CD4-positive, alpha-beta T cell treated with Interleukin-12 subunit alpha and Interleukin-12 subunit beta, for 1 hour (primary cell): ENCODE measurements at regions not wholly inside any gene's neighbourhood (a gene's known extent, or its start where the extent isn't known, plus 50 kb on each side); places are given as distances from the start of the nearest gene placed in this dataset.
"Not testable (repeated sequence)": the region's sequence is repeated elsewhere in the genome, so short reads cannot be mapped to it uniquely, and the experiment has no call there.

Experiments used
- DNase-seq: peaks from one replicate; pipeline ENCODE4 v3.0.0-alpha.2; 2020

DNA sequence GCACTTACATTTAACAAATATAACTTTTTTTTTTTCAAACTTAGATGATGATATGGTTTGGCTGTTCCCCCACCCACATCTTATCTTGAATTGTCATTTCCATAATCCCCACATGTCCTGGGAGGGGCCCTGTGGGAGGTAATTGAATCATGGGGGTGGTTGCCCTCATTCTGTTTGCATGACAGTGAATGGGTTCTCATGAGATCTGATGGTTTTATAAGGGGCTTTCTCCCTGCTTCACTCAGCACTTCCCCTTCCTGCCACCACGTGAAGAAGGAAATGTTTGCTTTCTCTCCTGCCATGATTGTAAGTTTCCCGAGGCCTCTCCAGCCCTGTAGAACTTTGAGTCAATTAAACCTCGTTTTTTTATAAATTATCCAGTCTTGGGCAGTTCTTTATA, 432.6 kb downstream of the AMY1C start:
- DNase-seq: no peak

- DNase-seq: no peak
Observed at GRCh38 chr1:104189207-104189606, 439.5 kb downstream of the AMY1C start.

DNA sequence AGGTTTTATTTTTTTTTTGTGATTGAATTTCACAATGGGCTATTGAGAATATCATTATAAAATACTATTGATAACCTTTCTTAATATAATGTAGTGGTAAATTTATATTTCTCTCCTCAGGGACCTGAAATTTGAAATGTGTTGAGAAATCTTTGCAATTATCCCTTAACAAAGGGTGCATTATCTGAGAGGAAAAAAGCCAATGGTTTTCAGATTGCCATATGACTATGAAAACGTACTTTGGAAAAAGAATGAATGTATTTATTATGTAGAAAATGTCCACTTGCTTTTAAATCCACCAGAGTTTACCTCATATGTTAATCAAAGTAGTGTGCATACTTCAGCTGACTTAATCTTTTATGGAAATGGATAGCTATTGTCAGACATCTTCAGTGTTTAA, 441.1 kb downstream of the AMY1C start:
- no peak for DNase-seq

DNA sequence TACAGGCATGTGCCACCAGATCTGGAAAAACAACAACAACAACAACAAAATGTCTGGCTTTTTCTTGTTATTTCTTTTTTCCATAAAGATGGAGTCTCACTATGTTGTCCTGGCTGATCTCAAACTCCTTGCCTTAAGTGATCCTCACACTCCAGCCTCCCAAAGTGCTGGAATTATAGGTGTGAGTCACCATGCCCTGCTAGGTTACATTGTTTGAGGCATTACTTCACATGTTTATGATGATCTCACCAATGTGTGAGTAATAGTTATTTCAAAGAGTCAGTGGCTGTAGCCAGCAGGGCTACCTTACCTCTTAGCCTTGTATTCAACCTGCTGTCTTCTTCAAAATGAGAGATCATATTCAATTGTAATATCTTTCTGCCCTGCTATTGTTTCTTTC, 445.7 kb downstream of the AMY1C start:
- DNase-seq: no peak

GRCh38 chr1:104196136-104196535, 446.4 kb downstream of the AMY1C start:
- no peak for DNase-seq

DNA sequence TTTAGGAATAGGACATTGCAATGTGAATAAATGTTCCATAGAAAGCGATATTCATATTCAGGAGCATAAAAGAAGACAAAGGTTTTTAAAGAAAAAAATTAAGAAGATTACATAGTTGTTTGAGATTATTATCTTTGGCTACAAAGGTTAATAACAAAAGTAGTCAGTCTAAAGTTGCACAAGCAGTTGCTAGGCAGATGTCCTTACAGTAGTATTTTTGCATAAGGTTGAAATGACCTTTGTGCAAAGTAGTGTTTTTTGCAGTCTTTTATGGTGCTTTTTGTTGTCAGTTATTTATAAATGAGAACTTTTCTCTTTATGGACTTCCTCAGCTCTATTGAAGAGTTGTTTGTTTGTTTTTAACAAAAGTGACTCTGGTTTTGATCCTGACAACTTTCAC, 447.8 kb downstream of the AMY1C start:
- no peak for DNase-seq

DNA sequence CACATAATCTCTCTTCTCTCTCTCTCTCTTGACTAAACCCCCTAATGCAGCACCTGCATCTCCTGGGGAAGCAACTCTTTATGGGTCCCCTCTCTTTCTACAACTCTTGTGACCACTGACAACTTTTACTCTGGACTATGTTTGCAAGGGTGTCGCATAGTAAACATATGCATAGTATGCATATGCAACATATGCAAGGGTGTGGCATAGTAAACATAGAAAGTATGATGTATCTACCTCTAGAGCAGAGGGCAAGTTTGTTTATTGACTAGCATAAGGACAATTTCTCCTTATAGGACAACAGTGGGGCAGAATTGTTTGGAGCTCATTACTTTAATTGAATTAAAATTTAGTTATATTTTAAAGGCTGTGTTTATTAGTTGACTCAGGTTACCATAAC, 462.5 kb downstream of the AMY1C start:
- DNase-seq: no peak

- not testable (repeated sequence) for DNase-seq
Observed at GRCh38 chr1:104217395-104217986, 467.8 kb downstream of the AMY1C start.

- DNase-seq: no peak
Observed at GRCh38 chr1:104229860-104230259, 480.2 kb downstream of the AMY1C start.

DNA sequence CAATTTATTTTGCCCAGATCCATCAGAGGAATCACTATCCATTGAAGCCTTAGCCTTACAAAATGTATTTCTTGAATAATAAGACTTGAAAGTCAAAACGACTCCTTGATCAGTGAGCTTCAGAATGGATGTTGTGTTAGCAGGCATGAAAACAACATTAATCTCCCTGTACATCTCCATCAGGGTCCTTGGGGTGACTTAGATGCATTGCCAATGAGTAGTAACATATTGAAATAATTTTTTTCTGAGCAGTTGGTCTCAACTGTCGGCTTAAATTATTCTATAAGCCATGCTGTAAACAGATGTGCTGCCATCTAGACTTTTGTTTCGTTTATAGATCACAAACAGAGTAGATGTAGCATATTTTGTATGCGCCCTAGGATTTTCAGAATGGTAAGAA, 482.0 kb downstream of the AMY1C start:
- DNase-seq: no peak

GRCh38 chr1:104235141-104235540, 485.4 kb downstream of the AMY1C start:
- DNase-seq: no peak

- no peak for DNase-seq
Observed at GRCh38 chr1:104238991-104239390, 489.3 kb downstream of the AMY1C start.

DNA sequence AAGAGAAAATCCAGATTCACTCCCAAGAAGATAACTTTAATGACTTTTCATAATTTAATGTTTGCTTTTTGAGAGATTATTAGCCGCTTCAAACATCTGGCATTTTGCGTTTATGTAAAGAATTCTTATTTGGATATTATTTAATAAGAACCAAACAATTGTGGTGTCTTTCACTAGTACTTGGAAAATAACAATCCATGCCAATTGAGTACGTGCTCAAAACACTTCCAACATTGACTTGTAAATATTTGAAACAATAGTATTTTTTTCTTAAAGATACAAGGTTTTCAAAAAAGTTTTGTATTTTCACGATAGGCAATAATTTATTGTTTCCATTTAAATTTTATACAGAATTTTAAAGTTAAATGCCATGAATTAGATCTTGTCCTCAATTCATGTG, 498.7 kb downstream of the AMY1C start:
- no peak for DNase-seq

DNA sequence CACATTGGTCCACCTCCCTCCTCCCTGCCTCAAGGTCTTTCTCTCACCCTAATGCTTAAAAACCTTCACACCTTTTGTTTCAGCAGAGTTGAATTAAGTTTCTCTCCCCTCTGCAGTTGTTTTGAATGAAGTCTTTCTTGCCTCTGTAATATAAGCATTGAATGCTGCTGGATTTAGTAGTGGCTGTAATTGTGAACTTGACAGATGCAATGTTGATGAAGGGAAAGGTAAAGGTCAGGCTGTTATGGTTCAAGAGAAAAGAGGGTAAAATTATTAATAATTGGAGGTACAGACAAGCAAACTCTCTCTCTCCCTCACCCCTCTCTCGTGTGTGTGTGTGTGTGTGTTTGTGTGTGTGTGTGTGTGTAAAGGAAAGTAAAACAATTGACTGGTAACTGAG, 509.8 kb downstream of the AMY1C start:
- DNase-seq: no peak

GRCh38 chr1:104263110-104263509, 513.4 kb downstream of the AMY1C start:
- not testable (repeated sequence) for DNase-seq

GRCh38 chr1:104264521-104264920, 514.8 kb downstream of the AMY1C start:
- DNase-seq: no peak

- DNase-seq: no peak
Observed at GRCh38 chr1:104265163-104265562, 515.5 kb downstream of the AMY1C start.

DNA sequence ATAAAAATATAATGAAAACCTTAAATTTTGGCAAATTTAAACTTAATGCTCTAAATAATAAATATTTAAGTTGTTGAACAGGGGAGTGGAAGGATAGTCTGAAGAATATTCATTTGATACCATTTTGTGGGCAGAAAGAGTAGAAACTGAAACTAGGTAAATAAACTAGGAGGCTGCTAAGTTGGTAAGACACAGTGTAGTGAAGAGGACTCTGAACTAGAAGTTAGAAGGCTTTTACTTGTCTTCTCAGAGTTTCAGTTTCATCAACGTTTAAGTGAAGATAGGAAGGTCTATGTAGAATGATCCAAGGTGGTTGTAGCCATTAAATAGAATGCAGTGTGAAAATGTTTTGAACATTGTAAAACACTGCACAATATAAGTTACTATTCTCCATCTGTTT, 516.9 kb downstream of the AMY1C start:
- no peak for DNase-seq

GRCh38 chr1:104288322-104288721, 538.6 kb downstream of the AMY1C start:
- DNase-seq: not testable (repeated sequence)

DNA sequence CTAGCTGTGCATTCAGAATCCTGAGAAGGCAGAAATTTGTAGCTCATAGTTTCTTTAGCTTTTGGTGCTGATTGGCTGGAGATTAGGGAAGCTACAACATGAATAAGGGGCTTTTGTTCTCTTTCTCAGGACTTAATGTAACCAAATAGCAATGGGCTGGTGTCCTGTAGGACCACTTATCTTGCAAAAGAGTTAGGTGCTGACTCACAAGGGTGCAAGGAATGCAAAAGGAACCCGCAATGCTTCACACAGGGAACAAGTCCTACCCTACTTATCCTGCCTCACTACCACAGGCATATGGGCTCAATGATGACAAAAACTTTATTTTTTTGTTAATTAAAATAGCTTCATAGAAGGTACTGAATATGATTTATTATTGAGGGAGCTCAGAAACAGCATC, 541.5 kb downstream of the AMY1C start:
- no peak for DNase-seq

DNA sequence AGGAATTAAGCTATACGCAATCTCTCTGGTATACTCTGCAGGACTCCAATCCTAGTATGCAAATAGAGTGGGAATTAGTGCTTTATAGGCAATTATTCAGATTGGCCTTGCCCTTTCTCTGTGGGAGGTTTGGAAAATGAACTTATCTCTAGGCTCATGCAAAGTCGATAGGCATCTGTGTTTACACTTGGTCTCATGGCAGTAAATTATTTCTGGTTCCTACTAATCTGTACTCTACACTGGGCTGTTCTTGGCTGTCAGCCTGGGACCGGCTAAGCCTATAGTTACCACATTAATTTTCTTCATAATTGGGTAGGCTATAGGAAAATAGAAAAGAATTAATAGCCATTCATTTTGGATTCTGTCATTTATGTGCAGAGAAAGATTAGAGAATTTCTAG, 544.6 kb downstream of the AMY1C start:
- DNase-seq: no peak

DNA sequence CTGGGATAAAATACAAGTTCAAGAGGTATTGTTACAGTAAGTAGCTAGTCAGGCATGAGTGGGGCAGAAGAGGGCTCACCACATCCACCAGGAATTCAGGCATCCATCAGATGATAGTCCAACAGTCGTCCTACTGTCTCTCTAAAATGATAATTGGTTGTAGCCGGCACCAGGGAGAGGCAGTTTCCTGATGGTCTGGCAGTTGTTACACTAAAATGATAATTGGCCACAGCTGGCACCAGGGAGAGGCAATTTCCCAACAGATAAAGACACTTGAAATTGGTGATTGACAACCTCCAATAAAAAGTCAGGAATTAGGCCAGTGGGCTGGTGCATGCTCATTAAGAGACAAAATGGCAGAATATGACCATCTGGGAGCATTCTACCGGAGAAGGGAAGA, 545.8 kb downstream of the AMY1C start:
- no peak for DNase-seq

GRCh38 chr1:104309673-104310072, 560.0 kb downstream of the AMY1C start:
- DNase-seq: no peak

DNA sequence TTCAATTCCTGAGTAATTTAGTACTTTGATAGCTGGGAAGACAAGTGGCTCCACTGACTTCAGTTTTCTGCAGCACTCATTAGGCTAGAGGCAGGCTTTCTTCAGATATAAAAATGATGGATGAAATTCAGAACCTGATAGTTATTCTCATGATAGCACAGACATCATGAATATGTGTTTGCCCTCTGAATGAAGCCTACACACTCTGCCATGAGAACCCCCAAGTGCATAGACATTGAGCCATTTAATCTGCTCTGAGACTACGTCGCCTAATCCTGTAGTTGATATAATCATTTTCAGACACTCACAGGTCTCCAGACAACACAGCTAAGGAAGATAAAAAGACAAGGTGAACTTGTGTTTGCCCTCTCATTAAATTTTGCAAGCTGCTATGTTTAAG, 566.1 kb downstream of the AMY1C start:
- DNase-seq: no peak

- no peak for DNase-seq
Observed at GRCh38 chr1:104322131-104322530, 572.4 kb downstream of the AMY1C start.

GRCh38 chr1:104329278-104329677, 579.6 kb downstream of the AMY1C start:
- no peak for DNase-seq
